Activated gamma-delta T cell treated with anti-CD3 and anti-CD28 coated beads, Interleukin-2, amount 50 U/mL, for 16 hours (primary cell): ENCODE measurements at regions not wholly inside any gene's neighbourhood (a gene's known extent, or its start where the extent isn't known, plus 50 kb on each side); places are given as distances from the start of the nearest gene placed in this dataset.

Source experiments
- DNase-seq: peaks from one replicate; pipeline ENCODE4 v3.0.0-alpha.2; 2020; ENCODE audit warnings: low read depth

DNA sequence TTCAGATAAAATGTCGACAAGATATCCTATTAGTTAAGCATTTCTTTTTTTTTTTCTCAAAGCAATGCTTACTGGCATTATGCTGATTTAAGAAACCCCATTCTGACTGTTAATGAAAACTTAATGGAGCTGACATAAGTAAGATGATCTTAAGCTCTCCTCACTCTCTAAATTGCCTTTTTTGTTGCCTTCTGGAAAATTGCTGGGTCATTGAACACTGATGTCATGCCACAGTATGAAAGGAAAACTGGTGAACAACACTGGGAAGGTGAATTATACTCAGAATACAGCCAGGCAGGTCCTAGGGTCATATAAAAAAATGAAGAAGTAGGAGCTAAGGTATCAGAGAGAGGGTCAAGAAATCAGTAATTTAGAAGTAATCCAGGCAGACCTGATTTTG, 179.9 kb downstream of the BTG1 start:
- no peak for DNase-seq

DNA sequence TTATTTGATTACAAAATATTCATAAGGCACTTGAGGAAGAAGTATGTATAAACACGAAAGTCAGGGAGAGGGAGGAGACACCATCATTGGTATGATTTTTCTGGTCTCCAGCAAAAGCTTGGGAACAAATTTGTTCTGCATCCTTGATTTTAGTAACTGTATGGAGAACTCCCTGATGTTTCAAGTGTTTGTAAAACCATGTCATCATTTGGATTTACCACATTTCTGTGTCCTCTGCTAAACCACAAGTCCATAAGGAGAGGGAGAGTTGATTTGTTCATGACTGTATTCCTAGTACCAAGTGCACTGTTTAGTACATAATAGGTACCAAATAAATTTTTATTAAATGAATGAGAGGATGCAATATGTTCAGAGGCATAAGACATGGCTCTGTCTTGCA, 181.1 kb downstream of the BTG1 start:
- no peak for DNase-seq

DNA sequence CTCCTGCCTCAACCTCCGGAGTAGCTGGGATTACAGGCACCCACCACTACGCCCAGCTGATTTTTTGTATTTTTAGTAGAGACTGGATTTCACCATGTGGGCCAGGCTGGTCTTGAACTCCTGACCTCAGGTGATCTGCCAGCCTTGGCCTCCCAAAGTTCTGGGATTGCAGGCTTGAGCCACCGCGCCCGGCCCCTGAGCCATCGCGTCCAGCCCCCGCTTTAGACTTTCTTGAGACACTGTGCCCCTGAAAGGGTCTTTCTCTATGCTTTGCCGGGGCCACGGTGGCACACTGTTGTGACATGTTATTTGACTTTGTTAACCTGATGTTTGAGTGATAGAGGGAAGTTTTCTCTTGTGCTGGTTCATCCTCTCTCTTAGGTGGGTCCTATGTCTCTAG, 186.4 kb downstream of the BTG1 start:
- no peak for DNase-seq

DNA sequence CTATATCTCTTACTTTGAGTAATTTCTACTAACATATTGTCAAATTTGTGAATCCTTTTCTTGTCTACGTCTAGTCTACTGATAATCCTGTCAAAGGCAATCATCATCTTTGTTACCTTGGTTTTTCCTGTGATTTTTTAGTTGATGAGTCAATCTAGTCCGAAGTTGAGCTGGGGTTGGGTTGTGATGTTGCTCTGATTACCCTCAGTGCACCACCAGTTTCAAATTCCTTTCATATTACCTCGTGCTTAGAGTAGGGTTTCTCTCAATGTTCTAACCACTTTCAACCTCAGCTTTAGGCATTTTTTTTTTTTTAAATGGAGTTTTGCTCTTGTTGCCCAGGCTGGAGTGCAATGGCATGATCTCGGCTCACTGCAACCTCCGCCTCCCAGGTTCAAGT, 186.8 kb downstream of the BTG1 start:
- no peak for DNase-seq

DNA sequence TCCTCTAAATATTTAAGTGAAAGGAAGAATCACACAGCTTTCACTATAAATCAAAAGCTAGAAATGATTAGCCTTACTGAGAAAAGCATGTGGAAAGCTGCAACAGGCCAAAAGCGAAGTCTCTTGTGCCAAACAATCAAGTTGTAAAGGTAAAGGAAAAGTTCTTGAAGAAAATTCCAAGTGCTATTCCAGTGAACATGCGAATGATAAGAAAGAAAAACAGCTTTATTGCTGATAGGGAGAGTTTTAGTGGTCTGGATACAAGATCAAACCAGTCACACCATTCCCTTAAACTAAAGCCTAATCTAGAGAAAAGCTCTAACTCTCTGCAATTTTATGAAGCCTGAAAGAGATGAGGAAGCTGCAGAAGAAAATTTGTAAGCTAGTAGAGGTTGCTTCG, 190.9 kb downstream of the BTG1 start:
- no peak for DNase-seq

DNA sequence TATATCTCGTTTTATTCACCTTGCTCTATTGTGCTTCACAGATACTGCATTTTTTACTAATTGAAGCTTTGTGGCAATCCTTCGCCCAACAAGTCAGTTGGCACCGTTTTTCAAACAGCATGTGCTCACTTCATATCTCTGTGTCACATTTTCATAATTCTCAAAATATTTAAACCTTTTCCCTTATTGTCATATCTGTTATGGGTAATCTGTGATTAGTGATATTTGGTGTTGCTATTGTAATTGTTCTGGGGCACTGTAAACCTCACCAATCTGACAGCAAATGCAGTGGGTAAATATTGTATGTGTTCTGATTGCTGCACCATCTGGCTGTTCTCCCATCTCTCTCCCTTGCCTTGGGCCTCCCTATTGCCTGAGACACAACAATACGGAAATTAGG, 191.3 kb downstream of the BTG1 start:
- DNase-seq: no peak

DNA sequence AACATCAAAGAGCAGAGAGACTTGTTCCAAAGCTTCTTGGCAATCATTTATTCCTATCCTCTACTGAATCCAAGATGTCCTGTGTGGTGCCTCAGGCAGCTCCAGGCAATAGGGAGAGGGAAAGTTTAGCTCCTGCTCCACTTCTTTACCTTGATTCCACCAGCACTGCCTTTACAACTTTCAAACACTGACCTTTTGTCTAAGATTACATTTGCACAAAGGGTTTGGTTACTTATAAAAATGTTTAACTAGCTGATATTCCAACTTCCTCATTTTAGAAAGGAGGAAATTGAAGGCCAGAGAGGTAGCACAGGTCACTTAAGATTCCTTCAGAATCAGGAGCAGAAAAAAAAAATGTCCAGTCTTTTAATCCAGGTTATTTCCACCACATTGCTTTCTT, 192.7 kb downstream of the BTG1 start:
- no peak for DNase-seq

DNA sequence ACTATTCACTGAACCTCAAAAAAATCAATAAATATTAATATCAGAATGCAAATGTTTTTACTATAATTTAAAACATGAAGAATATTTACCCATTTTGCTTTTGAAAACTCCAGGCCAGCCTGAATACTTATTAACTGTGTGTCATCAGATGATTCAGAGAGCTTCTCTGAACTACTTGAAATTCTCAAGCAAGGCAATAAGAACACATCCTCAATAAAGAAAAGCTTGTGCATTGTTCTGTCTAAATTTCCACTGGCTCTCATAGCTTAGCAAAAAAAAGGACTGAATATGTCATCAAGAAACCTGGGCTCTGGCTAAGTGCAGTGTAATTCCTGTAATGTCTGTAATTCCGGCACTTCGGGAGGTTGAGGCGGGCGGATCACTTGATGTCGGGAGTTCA, 194.1 kb downstream of the BTG1 start:
- no peak for DNase-seq

DNA sequence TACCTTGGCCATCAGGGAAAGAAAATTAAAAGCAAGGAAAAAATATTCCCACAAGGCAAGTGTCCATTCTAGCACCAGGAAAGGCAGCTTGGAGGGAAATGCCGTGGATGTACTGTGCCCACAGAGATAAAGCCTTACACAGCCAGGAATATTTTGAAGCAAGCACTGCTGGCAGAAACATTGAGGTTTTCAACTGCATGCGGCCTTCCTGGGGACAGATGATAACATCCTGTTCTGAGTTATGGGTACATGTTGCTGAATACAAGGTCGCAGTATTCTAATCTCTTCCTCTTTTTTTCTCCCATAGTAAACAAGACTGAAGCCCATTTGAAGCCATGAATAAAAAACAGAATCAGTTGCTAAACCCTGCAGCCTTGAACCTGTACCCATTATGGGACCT, 197.1 kb downstream of the BTG1 start:
- DNase-seq: no peak

DNA sequence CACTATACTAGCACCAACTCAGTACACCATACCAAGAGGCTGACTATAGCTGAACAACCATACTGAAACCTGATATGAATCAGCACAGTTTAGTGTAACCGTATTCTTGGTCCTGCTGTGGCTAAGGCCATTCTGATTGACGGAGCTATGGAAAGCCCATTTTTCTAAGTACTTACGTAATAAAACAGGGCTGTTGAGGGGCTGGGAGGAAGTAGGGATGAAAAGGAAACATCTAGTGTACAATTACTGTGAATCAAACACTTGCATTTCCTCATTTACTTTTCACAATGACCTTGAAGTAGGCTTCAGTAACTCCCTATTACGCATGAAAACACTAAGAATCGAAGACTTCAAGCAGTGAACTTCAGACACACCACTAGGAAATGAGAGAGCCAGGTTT, 198.2 kb downstream of the BTG1 start:
- no peak for DNase-seq

DNA sequence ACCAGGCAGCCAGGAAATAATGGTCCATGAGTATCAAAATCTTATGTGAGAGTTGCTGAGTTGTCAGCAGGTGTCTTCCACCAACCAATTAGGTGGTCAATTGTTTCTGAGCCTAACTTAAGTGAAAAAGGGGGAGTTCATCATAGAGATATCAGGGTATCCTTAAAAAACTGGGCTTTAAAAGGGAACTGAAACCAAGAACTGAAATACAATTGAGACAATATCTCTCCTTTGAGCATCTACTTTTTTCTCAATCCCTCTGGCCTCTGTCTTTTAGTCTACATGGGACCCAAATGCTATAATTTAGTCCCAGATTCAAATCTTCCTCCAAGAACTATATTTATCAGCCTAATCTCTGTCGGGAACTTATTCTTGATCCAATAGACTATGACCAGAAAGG, 201.0 kb downstream of the BTG1 start:
- DNase-seq: no peak

DNA sequence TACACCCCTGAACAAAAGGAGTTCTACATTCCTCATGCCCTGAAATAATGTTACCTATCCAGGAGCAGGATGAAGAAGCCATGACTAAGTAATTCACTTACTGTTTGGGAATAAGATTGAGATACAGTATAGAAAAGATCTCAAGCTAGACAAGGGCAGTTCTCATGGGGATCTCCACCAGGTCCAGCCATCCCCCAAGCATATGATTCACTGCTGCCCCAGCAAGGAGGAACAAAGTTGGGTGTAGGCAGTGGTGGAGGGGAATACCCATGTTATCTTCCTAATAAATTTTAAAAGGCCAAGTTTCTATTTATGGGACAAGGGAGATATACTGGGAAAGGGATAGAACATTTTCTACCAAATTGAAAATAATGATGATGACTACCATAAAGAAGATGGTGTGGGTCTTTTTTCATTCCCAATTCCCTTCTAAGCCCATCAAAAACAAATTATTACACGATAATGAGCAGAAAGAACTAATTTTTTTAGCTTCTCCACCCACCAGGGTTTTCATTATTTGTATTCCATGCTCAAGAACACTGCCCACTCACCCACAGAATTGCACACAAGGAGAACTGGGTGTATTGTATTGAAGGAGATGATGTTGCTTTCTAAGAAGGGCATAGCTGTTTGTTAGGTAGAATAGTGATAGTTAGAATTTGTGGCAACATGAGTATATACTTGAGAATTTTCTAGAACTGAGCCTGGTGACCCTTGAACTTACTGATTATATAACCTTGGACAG, 204.6 kb downstream of the BTG1 start:
- DNase-seq: no peak

DNA sequence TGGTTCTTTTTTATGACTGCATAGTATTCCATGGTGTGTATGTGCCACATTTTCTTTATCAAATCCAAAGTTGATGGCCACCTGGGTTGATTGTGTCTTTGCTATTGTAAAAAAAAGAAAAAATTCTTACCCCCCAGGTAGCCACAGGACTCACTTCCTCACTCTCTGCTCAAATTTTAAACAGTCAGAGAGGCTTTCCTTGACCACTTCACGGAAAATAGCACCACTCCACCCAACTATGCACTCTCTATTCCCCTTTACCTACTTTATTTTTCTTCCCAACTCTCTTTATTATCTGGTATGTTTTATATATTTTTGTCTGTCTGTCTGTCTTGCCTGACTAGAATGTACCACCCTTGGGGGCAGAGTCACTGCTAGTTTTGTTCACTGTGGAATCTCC, 205.3 kb downstream of the BTG1 start:
- no peak for DNase-seq

DNA sequence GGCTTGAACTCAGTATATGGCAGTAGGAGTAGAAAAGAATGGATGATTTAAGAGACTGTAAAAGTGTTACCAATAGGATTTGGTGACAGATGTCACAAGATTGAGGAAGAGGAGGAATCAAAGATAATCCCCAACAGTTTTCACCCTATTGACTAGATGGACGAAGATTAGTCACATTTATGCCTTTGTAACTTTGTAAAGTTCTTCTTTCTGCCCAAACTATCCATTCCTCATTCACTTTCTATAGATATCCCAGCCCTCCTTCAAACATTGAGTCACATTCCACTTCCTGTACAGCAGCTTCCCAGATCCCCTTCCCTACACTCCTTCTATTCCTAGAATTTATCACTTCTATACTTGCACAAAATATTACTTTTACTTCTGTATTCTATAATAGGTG, 207.9 kb downstream of the BTG1 start:
- no peak for DNase-seq

DNA sequence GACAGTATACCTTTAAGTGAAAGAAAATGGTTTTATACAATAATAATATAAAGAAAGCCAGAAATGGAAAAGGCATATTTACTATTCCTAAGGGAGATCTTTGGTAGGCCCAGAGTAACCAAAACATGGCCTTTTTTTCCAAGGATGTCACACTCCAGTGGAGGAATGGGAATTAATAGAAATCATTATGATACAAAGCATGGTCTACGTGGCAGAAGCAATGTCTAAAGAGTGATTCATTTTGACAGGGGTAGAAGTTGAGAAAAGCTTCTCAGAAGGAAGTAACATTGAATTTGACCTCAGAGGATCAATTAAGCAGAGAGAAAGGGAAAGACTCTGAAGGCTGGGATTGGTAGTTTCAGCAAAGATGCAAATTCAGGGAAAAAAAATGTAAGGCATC, 208.6 kb downstream of the BTG1 start:
- no peak for DNase-seq

DNA sequence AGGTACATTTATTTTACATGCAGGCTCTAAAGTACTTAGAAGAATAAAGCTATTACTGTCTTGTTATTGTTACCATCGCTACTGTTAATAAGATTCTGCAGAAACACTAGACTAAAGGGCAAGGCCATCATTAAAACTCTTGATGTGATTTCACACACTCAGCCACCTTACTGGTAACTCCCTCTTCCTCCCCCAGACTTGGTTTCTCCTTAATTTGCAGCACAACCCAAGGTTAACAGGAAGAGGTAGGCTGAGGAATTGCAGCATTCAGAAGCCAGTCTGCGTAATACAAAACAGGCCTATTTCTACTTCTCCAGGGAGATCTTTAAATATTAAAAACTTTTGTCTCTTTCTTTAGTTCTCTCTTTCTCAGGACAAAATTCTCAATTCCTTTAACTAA, 210.3 kb downstream of the BTG1 start:
- no peak for DNase-seq

DNA sequence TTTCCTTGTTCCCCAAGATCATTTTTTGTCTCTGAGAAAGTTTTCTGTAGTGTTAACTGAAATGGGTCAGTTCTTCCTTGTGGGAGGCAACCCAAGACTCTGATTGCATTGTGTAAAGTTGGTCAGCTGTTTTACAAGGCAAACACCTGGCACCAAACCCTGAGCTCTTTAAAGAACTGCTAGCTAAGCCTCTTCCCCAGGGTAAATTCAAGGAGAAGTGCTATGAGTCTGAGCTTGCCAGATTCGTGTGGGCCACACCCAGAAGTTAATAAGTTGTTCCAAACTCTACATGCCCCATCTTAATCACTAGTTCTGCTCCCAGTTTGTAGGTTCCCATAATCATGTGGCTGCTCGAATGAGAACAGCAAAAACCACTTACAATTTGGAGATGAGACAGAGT, 214.5 kb downstream of the BTG1 start:
- no peak for DNase-seq

DNA sequence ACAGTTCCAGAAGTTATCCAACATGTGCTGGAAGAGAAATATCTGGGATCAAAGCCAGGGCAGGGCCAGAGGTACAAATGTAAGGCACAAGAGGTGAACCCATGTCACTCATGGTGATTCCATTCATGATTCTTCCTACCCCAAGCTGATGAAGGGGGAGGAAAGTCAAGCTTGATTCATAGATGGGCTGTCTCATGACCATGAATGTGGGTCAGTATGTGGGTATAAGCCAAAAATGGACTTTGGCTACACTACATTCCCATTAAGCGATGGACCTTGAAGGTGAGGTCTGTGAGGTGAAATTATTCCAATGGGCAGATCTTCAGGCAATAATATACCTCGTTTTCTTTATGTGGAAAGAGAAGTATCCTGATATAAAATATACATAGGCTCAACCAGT, 217.1 kb downstream of the BTG1 start:
- no peak for DNase-seq

DNA sequence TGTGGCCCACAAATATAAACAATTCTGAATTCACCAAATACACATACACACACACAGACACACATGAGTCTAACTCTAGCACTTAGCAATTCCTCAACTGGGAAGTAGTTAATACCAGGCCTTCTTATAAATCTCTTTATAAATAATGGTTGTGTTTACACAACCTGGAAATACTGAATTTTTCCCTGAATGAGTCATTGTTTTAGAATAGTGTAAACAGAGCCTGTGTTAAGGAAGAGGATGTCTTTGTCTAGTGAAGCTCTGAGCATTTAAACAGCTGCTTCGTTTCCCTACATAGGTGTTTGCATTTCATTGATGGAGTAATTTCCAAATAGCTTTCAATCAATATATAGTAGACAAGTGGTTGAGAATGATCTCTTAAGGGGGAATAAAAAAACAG, 218.8 kb downstream of the BTG1 start:
- DNase-seq: no peak

DNA sequence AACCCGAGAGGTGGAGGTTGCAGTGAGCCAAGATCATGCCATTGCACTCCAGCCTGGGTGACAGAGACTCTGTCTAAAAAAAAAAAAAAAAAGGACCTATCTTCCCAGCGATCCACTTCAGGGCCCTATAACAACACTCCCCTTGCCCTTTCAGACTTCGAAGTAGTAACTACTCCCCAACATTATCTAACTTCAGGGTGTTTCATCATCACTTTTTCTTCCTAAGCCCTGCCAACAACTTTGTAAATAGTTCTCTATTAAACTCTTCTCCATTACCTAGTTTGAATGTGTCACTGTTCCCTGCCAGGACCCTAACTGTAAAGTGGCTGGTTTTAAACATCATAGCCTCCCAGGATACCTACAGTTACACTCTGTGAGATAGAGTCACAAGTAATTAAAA, 220.8 kb downstream of the BTG1 start:
- DNase-seq: no peak

DNA sequence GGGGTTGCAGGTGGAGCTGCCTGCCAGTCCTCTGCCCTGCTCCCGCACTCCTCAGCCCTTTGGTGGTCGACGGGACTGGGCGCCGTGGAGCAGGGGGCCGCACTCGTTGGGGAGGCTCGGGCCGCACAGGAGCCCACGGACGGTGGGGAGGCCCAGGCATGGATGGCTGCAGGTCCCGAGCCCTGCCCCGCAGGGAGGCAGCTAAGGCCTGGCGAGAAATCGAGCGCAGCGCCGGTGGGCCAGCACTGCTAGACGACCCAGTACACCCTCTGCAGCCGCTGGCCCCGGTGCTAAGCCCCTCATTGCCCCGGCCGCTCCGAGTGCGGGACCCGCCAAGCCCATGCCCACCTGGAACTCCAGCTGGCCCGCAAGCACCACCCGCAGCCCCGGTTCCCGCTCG, 221.8 kb downstream of the BTG1 start:
- DNase-seq: no peak

DNA sequence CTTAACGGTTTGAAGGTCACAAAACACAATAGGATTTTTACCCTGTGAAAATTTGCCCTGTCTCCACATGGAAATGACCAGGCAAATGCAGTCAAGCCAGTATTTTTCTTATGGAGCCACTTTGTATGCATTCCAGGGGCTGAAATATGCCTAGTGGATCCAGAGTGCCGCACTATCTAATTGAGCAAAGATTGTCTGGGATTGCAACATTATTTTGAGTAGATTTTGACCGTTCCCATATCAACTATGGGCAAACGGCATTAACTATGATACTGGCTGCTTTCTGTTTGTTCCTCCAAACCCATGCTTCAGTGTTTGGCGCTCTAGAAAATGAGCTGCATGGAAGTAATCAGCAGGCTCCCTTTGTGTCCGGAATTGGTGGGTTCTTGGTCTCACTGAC, 223.0 kb downstream of the BTG1 start:
- DNase-seq: no peak

DNA sequence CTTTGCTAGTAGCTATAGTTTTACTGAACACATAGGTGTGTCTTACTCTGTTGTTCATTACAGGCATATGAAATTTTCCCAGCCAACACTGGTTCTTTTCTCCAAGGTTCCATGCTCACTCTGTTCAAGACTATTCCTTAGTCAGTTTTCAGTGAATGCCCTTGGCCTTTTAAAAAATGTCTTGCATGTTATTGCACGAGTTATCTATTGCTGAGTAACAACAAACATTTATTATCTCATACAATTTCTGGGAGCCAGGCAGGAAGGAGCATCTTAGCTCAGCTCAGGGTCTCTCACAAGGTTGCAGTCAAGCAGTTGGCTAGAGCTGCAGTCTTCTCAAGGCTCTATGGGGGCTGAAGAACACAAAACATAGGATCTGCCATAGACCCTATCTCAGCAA, 223.5 kb downstream of the BTG1 start:
- no peak for DNase-seq

DNA sequence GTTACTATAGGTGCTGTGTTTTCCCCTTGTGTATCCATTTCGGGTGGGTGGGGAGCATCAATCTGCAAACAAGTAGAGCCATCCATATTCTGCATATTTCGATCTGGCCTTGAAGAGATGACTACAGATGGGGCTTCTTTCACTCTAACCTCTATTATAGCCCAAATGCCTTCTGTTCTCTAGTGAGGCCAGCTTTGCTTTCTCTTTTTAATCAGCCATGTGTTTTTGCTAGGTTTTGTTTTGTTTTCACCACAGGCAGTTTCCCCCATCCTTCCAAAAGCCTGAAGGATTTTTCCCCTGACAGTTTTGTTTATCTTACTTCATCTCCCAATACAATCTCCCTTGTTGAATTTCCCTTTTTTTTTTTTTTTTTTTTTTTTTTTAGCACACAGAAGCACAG, 224.1 kb downstream of the BTG1 start:
- no peak for DNase-seq

DNA sequence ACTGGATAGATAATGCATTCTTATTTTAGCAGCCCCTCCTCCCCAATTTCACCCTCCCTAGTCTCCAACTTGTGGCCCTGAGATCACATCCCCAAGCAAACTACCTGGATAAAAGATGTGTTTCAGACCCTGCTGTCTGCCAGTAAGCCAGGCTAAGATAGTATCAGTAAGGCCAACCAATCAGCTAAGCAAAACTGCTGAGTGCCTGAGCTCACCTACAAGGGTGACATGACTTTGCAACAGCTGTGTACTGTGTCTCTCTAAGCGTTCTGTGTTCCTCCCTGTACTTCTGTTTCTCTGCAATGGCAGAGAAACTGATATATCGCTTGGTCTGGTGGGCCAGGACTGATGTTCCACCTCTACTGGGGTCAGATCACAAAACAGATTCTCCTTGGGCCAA, 224.9 kb downstream of the BTG1 start:
- DNase-seq: no peak
